GM20000 (cell line): ENCODE measurements at regions not wholly inside any gene's neighbourhood (a gene's known extent, or its start where the extent isn't known, plus 50 kb on each side); places are given as distances from the start of the nearest gene placed in this dataset.
"Not testable (repeated sequence)": the region's sequence is repeated elsewhere in the genome, so short reads cannot be mapped to it uniquely, and the experiment has no call there.

Experiments used
- DNase-seq: peaks from one replicate; pipeline ENCODE4 v3.0.0; 2012; ENCODE audit warnings: low spot score
- TF ChIP-seq, protein P1 (sequence below): IDR thresholded peaks from 2 replicates; pipeline ENCODE4 v1.5.1; 2012; ENCODE audit warnings: mild to moderate bottlenecking, control low read depth; ENCODE audit errors: extremely low read depth, missing control alignments

DNA sequence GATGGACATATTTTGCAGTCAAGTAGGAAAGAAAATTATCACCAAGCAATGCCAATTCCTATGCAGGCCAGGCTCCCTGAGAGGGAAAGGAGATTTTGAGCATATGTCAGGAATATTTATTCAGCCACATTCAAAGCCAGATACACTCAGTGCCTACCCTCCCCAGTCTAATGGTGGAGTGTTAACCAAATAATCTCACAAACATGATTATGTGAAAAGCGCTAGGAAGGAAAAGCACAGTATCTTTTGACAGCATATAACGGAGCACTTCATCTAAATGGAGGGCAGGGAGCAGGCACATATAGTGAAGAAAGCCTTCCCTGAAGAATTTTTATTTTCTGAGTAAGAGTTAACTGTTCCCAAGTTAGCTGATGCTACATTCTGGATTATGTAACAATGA lies 80.3 kb upstream of the SLC30A5 start:
- no peak for DNase-seq
- TF ChIP-seq, protein P1, sequence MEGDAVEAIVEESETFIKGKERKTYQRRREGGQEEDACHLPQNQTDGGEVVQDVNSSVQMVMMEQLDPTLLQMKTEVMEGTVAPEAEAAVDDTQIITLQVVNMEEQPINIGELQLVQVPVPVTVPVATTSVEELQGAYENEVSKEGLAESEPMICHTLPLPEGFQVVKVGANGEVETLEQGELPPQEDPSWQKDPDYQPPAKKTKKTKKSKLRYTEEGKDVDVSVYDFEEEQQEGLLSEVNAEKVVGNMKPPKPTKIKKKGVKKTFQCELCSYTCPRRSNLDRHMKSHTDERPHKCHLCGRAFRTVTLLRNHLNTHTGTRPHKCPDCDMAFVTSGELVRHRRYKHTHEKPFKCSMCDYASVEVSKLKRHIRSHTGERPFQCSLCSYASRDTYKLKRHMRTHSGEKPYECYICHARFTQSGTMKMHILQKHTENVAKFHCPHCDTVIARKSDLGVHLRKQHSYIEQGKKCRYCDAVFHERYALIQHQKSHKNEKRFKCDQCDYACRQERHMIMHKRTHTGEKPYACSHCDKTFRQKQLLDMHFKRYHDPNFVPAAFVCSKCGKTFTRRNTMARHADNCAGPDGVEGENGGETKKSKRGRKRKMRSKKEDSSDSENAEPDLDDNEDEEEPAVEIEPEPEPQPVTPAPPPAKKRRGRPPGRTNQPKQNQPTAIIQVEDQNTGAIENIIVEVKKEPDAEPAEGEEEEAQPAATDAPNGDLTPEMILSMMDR: no peak

DNA sequence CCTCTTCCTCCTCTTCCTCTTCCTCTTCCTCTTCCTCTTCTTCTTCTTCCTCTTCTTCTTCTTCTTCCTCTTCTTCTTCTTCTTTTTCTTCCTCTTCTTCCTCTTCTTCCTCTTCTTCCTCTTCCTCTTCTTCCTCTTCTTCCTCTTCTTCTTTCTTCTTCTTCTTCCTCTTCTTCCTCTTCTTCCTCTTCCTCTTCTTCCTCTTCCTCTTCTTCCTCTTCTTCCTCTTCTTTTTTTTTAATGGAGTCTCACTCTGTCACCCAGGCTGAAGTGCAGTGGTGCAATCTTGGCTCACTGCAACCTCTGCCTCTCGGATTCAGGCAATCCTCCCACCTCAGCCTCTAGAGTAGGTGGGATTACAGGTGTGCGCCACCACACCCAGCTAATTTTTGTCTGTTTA lies 79.8 kb upstream of the SLC30A5 start:
- not testable (repeated sequence) for DNase-seq

- DNase-seq: no peak
- TF ChIP-seq, protein P1: no peak
These were observed 74.0 kb upstream of the SLC30A5 start for GRCh38 chr5:69019668-69020375.

GRCh38 chr5:69024241-69024651 lies 69.6 kb upstream of the SLC30A5 start:
- DNase-seq: peak; percentile 41
- TF ChIP-seq, protein P1: peak; percentile 50

DNA sequence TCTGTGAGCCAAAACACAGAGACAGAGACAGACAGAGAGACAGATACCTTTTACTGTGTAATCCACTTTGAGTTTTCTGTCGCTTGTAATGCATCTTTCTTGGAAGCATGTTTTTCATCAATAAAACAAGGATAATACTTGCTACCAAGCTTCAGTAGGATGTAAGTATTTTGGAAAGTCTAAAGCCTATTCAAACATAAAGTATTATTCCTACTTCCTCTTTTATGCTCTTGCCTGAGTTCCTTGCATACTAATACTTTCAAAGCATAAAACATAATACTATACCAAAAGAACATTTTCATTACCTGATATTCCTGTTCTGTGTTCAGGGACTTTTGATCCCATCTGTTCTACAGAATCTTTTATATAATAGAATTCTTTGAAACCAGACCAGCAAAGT lies 64.5 kb upstream of the SLC30A5 start:
- DNase-seq: no peak
- TF ChIP-seq, protein P1: no peak

GRCh38 chr5:69030358-69031062 lies 63.3 kb upstream of the SLC30A5 start:
- no peak for DNase-seq
- TF ChIP-seq, protein P1: no peak

DNA sequence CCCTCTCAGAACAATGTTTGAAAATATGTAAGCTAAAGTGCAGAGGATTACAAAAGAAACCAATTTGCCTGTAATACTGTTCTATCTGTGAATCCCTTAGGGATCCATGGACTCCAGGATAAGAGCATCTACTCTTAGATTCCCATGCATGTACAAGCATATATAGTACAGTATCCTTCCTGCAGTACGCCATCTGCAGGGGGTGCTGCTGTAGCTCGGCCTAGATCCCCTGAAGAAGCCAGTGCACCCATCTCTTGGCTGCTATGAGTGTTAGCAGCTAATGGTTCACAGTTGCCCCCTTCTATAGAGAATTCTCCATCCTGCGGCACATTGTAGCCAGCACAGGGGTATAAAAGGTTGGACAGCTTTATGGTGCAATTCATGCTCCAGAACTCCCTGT lies 61.8 kb upstream of the SLC30A5 start:
- DNase-seq: no peak
- TF ChIP-seq, protein P1: no peak

GRCh38 chr5:69033690-69034089 lies 60.1 kb upstream of the SLC30A5 start:
- DNase-seq: no peak
- TF ChIP-seq, protein P1: no peak
